A549 (cell line): ENCODE measurements at regions not wholly inside any gene's neighbourhood (a gene's known extent, or its start where the extent isn't known, plus 50 kb on each side); places are given as distances from the start of the nearest gene placed in this dataset.

Source experiments
- ATAC-seq, 2 experiments: fragments of 200-7000 bp in 1 of 2; fragments of >200 bp in 1 of 2; cut with Nextera tagmentation in 1 of 2; cut with Tn5 transposase in 1 of 2; 3 replicates each; pipeline versions ENCODE4 v1.8.0 to v1.9.1; 2018 to 2020; ENCODE audit warnings: mild to moderate bottlenecking in 1 of 2, moderate library complexity in 1 of 2
- CTCF ChIA-PET: fragments of 300-600 bp; sonication (Branson Sonifier 250); formaldehyde crosslinking; extraction: SDS; loops from one replicate; lab custom pipeline; 2021; ENCODE audit warnings: antibody characterized with exemption, inconsistent platforms; lab: Yijun Ruan, JAX
- POLR2A ChIA-PET: fragments of 350-600 bp; formaldehyde crosslinking; extraction: SDS; loops from one replicate; lab custom pipeline; 2021; ENCODE audit warnings: antibody characterized with exemption, inconsistent platforms; lab: Yijun Ruan, JAX
- DNase-seq, 2 experiments: peaks; one replicate each; pipeline versions ENCODE4 v3.0.0 to v3.0.0-alpha.2; 2011 to 2016; ENCODE audit warnings: low read depth in 1 of 2, low spot score in 1 of 2
- FAIRE-seq: peaks from 2 replicates; lab custom pipeline; 2011; peaks lifted over from hg19 to GRCh38; lab: Jason Lieb, UNC
- H3K27ac ChIP-seq, 2 experiments: fragments of >200 bp; sonication (Bioruptor Twin); formaldehyde crosslinking; 3 replicates each; pipeline ENCODE4 v1.5.1; 2016 to 2017
- H3K4me1 ChIP-seq: fragments of >200 bp; sonication (Bioruptor Twin); formaldehyde crosslinking; 3 replicates; pipeline ENCODE4 v1.6.1; 2016
- H3K4me2 ChIP-seq: fragments of >200 bp; sonication (Bioruptor Twin); formaldehyde crosslinking; 3 replicates; pipeline ENCODE4 v1.6.1; 2016
- H3K4me3 ChIP-seq: fragments of >200 bp; sonication (Bioruptor Twin); formaldehyde crosslinking; 3 replicates; pipeline ENCODE4 v1.5.1; 2016
- H3K9me3 ChIP-seq: fragments of >200 bp; sonication (Bioruptor Twin); formaldehyde crosslinking; 3 replicates; pipeline ENCODE4 v1.6.1; 2016
- BCL3 ChIP-seq: fragments of >200 bp; sonication (Bioruptor Twin); formaldehyde crosslinking; IDR thresholded peaks from 3 replicates; pipeline ENCODE4 v1.6.1; 2016
- BHLHE40 ChIP-seq: IDR thresholded peaks from 2 replicates; pipeline ENCODE4 v1.6.1; 2012; ENCODE audit warnings: low read depth, low read length, inconsistent platforms
- CHD4 ChIP-seq: fragments of 200-600 bp; sonication (generic); IDR thresholded peaks from 2 replicates; pipeline ENCODE4 v1.6.1; 2016; ENCODE audit warnings: antibody characterized with exemption, mild to moderate bottlenecking, borderline replicate concordance
- EHF ChIP-seq: fragments of 250-450 bp; sonication (Bioruptor Pico); IDR thresholded peaks from 2 replicates; pipeline ENCODE4 v1.5.0; 2020; ENCODE audit warnings: mild to moderate bottlenecking
- EHMT2 ChIP-seq: fragments of 200-600 bp; sonication (generic); IDR thresholded peaks from 2 replicates; pipeline ENCODE4 v1.6.1; 2016; ENCODE audit warnings: antibody characterized with exemption, low read depth, mild to moderate bottlenecking, moderate library complexity
- ELK1 ChIP-seq: fragments of 150-350 bp; IDR thresholded peaks from 2 replicates; pipeline ENCODE4 v1.6.1; 2014; ENCODE audit warnings: low read depth, mild to moderate bottlenecking, low read length
- ESRRA ChIP-seq: fragments of 150-350 bp; IDR thresholded peaks from 2 replicates; pipeline ENCODE4 v1.6.1; 2014; ENCODE audit warnings: mild to moderate bottlenecking, low read length, borderline replicate concordance
- HES2 ChIP-seq: fragments of >200 bp; sonication (Bioruptor Twin); formaldehyde crosslinking; IDR thresholded peaks from 2 replicates; pipeline ENCODE4 v1.6.1; 2016
- HMGXB4 ChIP-seq: fragments of 250-450 bp; sonication (Bioruptor Pico); IDR thresholded peaks from 2 replicates; pipeline ENCODE4 v1.5.0; 2021; ENCODE audit warnings: mild to moderate bottlenecking, moderate library complexity, borderline replicate concordance
- NR3C1 ChIP-seq: fragments of >200 bp; sonication (Bioruptor Twin); formaldehyde crosslinking; IDR thresholded peaks from 3 replicates; pipeline ENCODE4 v1.6.1; 2017
- PBX3 ChIP-seq: IDR thresholded peaks from 2 replicates; pipeline ENCODE4 v1.6.1; 2012
- RARB ChIP-seq: fragments of 250-450 bp; sonication (Bioruptor Pico); IDR thresholded peaks from 2 replicates; pipeline ENCODE4 v1.8.0; 2021; ENCODE audit warnings: mild to moderate bottlenecking, moderate library complexity
- RCOR1 ChIP-seq: fragments of 150-350 bp; IDR thresholded peaks from 2 replicates; pipeline ENCODE4 v1.6.1; 2014; ENCODE audit warnings: antibody characterized with exemption, low read length, low read depth
- REST ChIP-seq: fragments of 200-600 bp; sonication (generic); IDR thresholded peaks from 2 replicates; pipeline ENCODE4 v1.6.1; 2016; ENCODE audit warnings: antibody characterized with exemption, mild to moderate bottlenecking, moderate library complexity
- RFX5 ChIP-seq: fragments of 450-650 bp; IDR thresholded peaks from 2 replicates; pipeline ENCODE4 v1.7.1; 2014; ENCODE audit warnings: antibody characterized with exemption, mild to moderate bottlenecking, moderate library complexity
- SMC3 ChIP-seq: fragments of >200 bp; sonication (Bioruptor Twin); formaldehyde crosslinking; IDR thresholded peaks from 3 replicates; pipeline ENCODE4 v1.6.1; 2018; ENCODE audit warnings: inconsistent platforms
- SREBF2 ChIP-seq: fragments of 450-650 bp; IDR thresholded peaks from 2 replicates; pipeline ENCODE4 v1.6.1; 2014; ENCODE audit warnings: mild to moderate bottlenecking, moderate library complexity
- TFCP2L1 ChIP-seq: fragments of 250-450 bp; sonication (Bioruptor Pico); IDR thresholded peaks from 2 replicates; pipeline ENCODE4 v1.5.0; 2021; ENCODE audit warnings: mild to moderate bottlenecking
- TP53 ChIP-seq: fragments of 250-450 bp; sonication (Bioruptor Pico); IDR thresholded peaks from 2 replicates; pipeline ENCODE4 v1.5.0; 2021; ENCODE audit warnings: mild to moderate bottlenecking, moderate library complexity
- ZSCAN20 ChIP-seq: fragments of 250-450 bp; sonication (Bioruptor Pico); IDR thresholded peaks from 2 replicates; pipeline ENCODE4 v1.8.0; 2022; ENCODE audit warnings: mild to moderate bottlenecking, moderate library complexity
- WGBS: methylation state at CpG from one replicate; pipeline ENCODE4 v1.1.6; 2017; ENCODE audit errors: missing lambda C conversion rate; 5-methylcytosine and 5-hydroxymethylcytosine counted together

- TF ChIP-seq REST, result no peak
- TF ChIP-seq RARB (CRISPR knock-in tag), result no peak
- no peak for TF ChIP-seq ELK1
- no peak for TF ChIP-seq HMGXB4 (CRISPR knock-in tag)
- no peak for TF ChIP-seq SMC3
- TF ChIP-seq NR3C1, result no peak
- TF ChIP-seq SREBF2, result no peak
These were observed 184.5 kb downstream of the KIT start (continued) for GRCh38 chr4:54842226-54842625.

- Histone ChIP-seq H3K4me2 (no peak overlapping the region), H3K27ac (no peak overlapping the region), H3K4me3 (no peak overlapping the region), H3K4me1 (no peaks in the 10 kb centered on the region), H3K9me3 (no peaks in the 10 kb centered on the region)
- WGBS, result 9% methylated on average over 2 of the region's 2 CpGs
- ChIA-PET POLR2A (no interaction called here), CTCF (no interaction called here)
- ATAC-seq (no peak), DNase-seq (peak in 1 of 2 experiments; percentile 2), FAIRE-seq (no peak)
- TF ChIP-seq ZSCAN20 (no peak), EHMT2 (no peak), TP53 (CRISPR knock-in tag) (no peak), BHLHE40 (no peak), RARB (CRISPR knock-in tag) (no peak), PBX3 (no peak), TFCP2L1 (no peak), NR3C1 (no peak), BCL3 (no peak), EHF (CRISPR knock-in tag) (no peak), CHD4 (no peak), ESRRA (no peak), HES2 (no peak), RCOR1 (no peak), RFX5 (no peak)
These were observed 183.4 kb downstream of the KIT start for GRCh38 chr4:54840992-54841768.
